ENCODE measurements at regions not wholly inside any gene's neighbourhood (a gene's known extent, or its start where the extent isn't known, plus 50 kb on each side); places are given as distances from the start of the nearest gene placed in this dataset.

DNA sequence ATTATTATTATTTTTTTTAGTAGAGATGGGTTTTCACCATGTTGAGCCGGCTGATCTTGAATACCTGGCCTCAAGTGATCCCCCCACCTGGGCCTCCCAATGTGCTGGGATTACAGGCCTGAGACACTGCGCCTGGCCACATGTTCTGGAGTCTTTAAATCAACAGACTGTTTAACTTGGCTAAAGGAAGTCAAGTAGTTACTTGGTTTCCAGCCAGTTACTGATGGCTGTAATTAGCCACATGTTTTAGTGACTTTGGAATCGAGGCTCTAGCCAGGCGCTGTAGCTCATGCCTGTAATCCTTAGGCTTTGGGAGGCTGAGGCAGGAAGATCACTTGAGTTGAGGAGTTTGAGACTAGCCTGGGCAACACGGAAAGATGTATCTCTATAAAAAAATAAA is 699.2 kb upstream of the RBFOX1 start:
- H3K4me3 ChIP-seq (ENCODE audit: low read length), result no peak overlapping the region
- no peaks in the 10 kb centered on the region for H3K36me3 ChIP-seq (ENCODE audit: insufficient read depth, low read length)
- no peaks in the 10 kb centered on the region for H3K4me1 ChIP-seq (ENCODE audit: insufficient read depth, low read length)
- no peaks in the 10 kb centered on the region for H3K9me3 ChIP-seq (ENCODE audit: low read length)
- H2AFZ ChIP-seq (ENCODE audit: low read depth, low read length), result no peak overlapping the region
- H3K27me3 ChIP-seq (ENCODE audit: insufficient read depth, low read length), result no peaks in the 10 kb centered on the region

- Histone ChIP-seq H3K9me3 (ENCODE audit: low read length) (no peaks in the 10 kb centered on the region), H3K36me3 (ENCODE audit: insufficient read depth, low read length) (no peaks in the 10 kb centered on the region), H3K4me1 (ENCODE audit: insufficient read depth, low read length) (no peaks in the 10 kb centered on the region), H3K4me3 (ENCODE audit: low read length) (no peak overlapping the region), H2AFZ (ENCODE audit: low read depth, low read length) (no peak overlapping the region), H3K27me3 (ENCODE audit: insufficient read depth, low read length) (no peaks in the 10 kb centered on the region)
Measured at GRCh38 chr16:6629110-6629509, 703.5 kb upstream of the RBFOX1 start.

DNA sequence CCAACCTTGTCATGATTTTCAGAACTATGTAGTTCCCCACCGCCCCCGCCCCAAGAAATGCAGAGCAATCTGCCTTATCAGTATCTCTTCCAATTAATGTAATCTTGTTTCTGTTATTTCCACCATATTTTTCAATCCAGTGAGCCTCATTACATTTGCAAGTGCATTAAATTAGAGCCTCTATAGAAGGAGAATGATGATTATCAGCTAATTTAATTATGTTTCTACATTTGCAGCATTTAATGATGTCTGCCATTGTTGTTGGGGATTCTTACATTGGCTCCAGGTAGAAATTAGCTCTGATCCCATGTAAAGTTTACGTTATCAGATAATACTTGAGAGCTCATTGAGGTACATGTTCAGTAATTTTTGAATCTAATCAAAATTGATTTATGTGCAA is 707.0 kb upstream of the RBFOX1 start:
- H3K27me3 ChIP-seq (ENCODE audit: insufficient read depth, low read length), result no peaks in the 10 kb centered on the region
- no peaks in the 10 kb centered on the region for H3K9me3 ChIP-seq (ENCODE audit: low read length)
- H3K4me3 ChIP-seq (ENCODE audit: low read length), result no peak overlapping the region
- no peak overlapping the region for H2AFZ ChIP-seq (ENCODE audit: low read depth, low read length)
- H3K4me1 ChIP-seq (ENCODE audit: insufficient read depth, low read length), result no peaks in the 10 kb centered on the region
- H3K36me3 ChIP-seq (ENCODE audit: insufficient read depth, low read length), result no peaks in the 10 kb centered on the region

- Histone ChIP-seq H3K9me3 (ENCODE audit: low read length) (no peaks in the 10 kb centered on the region), H3K27me3 (ENCODE audit: insufficient read depth, low read length) (no peaks in the 10 kb centered on the region), H3K4me1 (ENCODE audit: insufficient read depth, low read length) (no peaks in the 10 kb centered on the region), H3K4me3 (ENCODE audit: low read length) (no peak overlapping the region), H2AFZ (ENCODE audit: low read depth, low read length) (no peak overlapping the region), H3K36me3 (ENCODE audit: insufficient read depth, low read length) (no peaks in the 10 kb centered on the region)
Measured at GRCh38 chr16:6618874-6619273, 713.8 kb upstream of the RBFOX1 start.

DNA sequence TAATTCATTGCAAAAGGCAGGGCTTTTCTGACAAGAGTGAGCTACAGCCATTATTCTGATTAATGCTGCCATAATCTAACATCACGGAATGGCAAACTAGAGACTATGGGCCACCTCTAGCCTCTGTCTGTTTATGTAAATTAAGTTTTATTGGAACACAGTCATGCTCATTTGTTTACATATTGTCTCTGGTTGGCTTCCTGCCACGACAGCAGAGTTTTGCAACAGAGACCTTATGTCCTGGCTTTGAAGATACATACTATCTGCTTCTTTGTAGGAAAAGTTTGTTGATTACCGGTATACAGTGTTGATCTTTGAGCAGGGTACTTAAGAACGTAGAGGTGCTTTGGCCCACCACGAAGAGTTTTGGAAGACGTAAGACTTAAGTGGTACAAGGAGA is 715.9 kb upstream of the RBFOX1 start:
- Histone ChIP-seq H2AFZ (ENCODE audit: low read depth, low read length) (no peak overlapping the region), H3K4me3 (ENCODE audit: low read length) (no peak overlapping the region), H3K36me3 (ENCODE audit: insufficient read depth, low read length) (no peaks in the 10 kb centered on the region), H3K27me3 (ENCODE audit: insufficient read depth, low read length) (no peaks in the 10 kb centered on the region), H3K9me3 (ENCODE audit: low read length) (no peaks in the 10 kb centered on the region), H3K4me1 (ENCODE audit: insufficient read depth, low read length) (no peaks in the 10 kb centered on the region)

- Histone ChIP-seq H2AFZ (ENCODE audit: low read depth, low read length) (no peak overlapping the region), H3K27me3 (ENCODE audit: insufficient read depth, low read length) (no peaks in the 10 kb centered on the region), H3K4me3 (ENCODE audit: low read length) (no peak overlapping the region), H3K4me1 (ENCODE audit: insufficient read depth, low read length) (no peaks in the 10 kb centered on the region), H3K9me3 (ENCODE audit: low read length) (no peaks in the 10 kb centered on the region), H3K36me3 (ENCODE audit: insufficient read depth, low read length) (no peaks in the 10 kb centered on the region)
Measured at GRCh38 chr16:6615636-6616035, 717.0 kb upstream of the RBFOX1 start.

DNA sequence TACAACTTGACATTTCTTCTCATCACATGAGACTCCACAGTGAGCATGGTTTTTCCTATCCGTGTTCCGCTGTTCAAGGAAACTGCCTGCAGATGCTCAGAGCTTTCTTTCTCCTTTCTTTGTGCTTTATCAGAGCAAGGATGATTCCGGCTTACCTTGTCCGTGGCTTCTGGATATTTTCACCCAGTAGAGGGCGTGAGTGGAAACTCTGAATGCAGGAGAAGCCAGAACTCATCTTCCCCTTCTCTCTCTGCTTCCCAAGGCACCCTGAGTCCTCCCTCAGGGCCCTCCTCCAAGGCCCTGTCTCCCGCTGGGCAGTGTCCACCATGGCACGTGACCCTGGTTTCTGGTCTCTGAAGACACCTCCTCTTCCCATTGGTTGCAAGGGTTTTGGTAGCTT is 721.1 kb upstream of the RBFOX1 start:
- H3K36me3 ChIP-seq (ENCODE audit: insufficient read depth, low read length), result no peaks in the 10 kb centered on the region
- H3K27me3 ChIP-seq (ENCODE audit: insufficient read depth, low read length), result no peaks in the 10 kb centered on the region
- no peak overlapping the region for H3K4me3 ChIP-seq (ENCODE audit: low read length)
- no peaks in the 10 kb centered on the region for H3K4me1 ChIP-seq (ENCODE audit: insufficient read depth, low read length)
- no peaks in the 10 kb centered on the region for H3K9me3 ChIP-seq (ENCODE audit: low read length)
- no peak overlapping the region for H2AFZ ChIP-seq (ENCODE audit: low read depth, low read length)

GRCh38 chr16:6605490-6605889 is 727.2 kb upstream of the RBFOX1 start:
- no peaks in the 10 kb centered on the region for H3K36me3 ChIP-seq (ENCODE audit: insufficient read depth, low read length)
- H2AFZ ChIP-seq (ENCODE audit: low read depth, low read length), result no peak overlapping the region
- no peak overlapping the region for H3K4me3 ChIP-seq (ENCODE audit: low read length)
- no peaks in the 10 kb centered on the region for H3K4me1 ChIP-seq (ENCODE audit: insufficient read depth, low read length)
- no peaks in the 10 kb centered on the region for H3K27me3 ChIP-seq (ENCODE audit: insufficient read depth, low read length)
- H3K9me3 ChIP-seq (ENCODE audit: low read length), result no peaks in the 10 kb centered on the region

DNA sequence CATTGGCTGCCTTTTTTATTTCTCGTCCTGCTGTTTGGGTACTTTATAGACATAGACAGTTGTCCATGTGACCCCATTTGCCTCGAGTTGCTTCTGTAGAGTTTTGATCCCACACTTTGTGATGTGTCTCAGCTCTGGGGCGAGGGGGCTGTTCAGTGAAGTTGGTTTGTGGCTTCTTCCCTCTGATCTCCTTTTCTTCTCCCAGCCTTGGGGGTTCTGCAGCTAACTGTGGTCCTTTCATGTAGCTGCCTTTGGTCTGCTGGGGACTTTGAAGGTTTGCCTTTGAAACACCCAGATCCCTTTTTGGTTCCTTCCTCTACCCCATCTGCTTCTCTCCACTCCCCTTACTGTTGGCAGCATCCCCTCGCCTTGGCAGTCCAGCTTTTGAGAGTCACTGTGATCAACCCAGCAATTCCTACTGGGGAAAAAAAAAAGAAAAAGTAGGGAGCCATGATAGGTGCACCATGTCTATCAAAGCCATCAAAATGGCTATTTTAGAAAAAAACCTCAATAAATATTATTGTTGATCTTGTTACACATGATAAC is 728.8 kb upstream of the RBFOX1 start:
- no peaks in the 10 kb centered on the region for H3K27me3 ChIP-seq (ENCODE audit: insufficient read depth, low read length)
- no peaks in the 10 kb centered on the region for H3K36me3 ChIP-seq (ENCODE audit: insufficient read depth, low read length)
- no peaks in the 10 kb centered on the region for H3K4me1 ChIP-seq (ENCODE audit: insufficient read depth, low read length)
- no peak overlapping the region for H2AFZ ChIP-seq (ENCODE audit: low read depth, low read length)
- H3K9me3 ChIP-seq (ENCODE audit: low read length), result no peaks in the 10 kb centered on the region
- H3K4me3 ChIP-seq (ENCODE audit: low read length), result no peak overlapping the region

DNA sequence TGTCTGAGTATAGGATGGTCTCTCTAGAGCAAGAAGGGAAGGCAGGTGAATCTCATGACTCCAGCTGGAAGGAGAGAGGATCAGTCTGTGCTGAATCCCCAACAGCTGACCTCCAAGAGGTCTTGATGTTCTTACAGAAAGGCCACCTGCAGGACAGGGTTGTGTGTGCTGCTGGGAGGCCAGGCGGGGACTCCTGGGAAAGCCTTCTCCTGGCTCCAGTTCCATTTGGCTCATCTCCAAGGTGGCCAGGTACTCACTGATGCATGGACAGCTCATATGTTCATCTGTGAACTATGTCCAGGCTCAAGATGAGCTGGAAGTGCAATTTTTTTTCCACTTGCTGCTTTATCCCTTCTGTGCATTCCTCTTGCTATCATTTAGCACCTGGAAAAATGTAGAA is 730.2 kb upstream of the RBFOX1 start:
- no peaks in the 10 kb centered on the region for H3K27me3 ChIP-seq (ENCODE audit: insufficient read depth, low read length)
- H3K4me3 ChIP-seq (ENCODE audit: low read length), result no peak overlapping the region
- H3K4me1 ChIP-seq (ENCODE audit: insufficient read depth, low read length), result no peaks in the 10 kb centered on the region
- no peaks in the 10 kb centered on the region for H3K36me3 ChIP-seq (ENCODE audit: insufficient read depth, low read length)
- no peak overlapping the region for H2AFZ ChIP-seq (ENCODE audit: low read depth, low read length)
- no peaks in the 10 kb centered on the region for H3K9me3 ChIP-seq (ENCODE audit: low read length)

- Histone ChIP-seq H3K27me3 (ENCODE audit: insufficient read depth, low read length) (no peaks in the 10 kb centered on the region), H3K4me1 (ENCODE audit: insufficient read depth, low read length) (no peaks in the 10 kb centered on the region), H2AFZ (ENCODE audit: low read depth, low read length) (no peak overlapping the region), H3K36me3 (ENCODE audit: insufficient read depth, low read length) (no peaks in the 10 kb centered on the region), H3K4me3 (ENCODE audit: low read length) (no peak overlapping the region), H3K9me3 (ENCODE audit: low read length) (no peaks in the 10 kb centered on the region)
Measured at GRCh38 chr16:6600167-6600566, 732.5 kb upstream of the RBFOX1 start.

GRCh38 chr16:6593799-6594198 is 738.8 kb upstream of the RBFOX1 start:
- Histone ChIP-seq H3K36me3 (ENCODE audit: insufficient read depth, low read length) (no peaks in the 10 kb centered on the region), H3K9me3 (ENCODE audit: low read length) (no peaks in the 10 kb centered on the region), H3K27me3 (ENCODE audit: insufficient read depth, low read length) (no peaks in the 10 kb centered on the region), H3K4me1 (ENCODE audit: insufficient read depth, low read length) (no peaks in the 10 kb centered on the region), H3K4me3 (ENCODE audit: low read length) (no peak overlapping the region), H2AFZ (ENCODE audit: low read depth, low read length) (no peak overlapping the region)

GRCh38 chr16:6576606-6577005 is 756.0 kb upstream of the RBFOX1 start:
- Histone ChIP-seq H2AFZ (ENCODE audit: low read depth, low read length) (no peak overlapping the region), H3K9me3 (ENCODE audit: low read length) (no peaks in the 10 kb centered on the region), H3K4me1 (ENCODE audit: insufficient read depth, low read length) (no peaks in the 10 kb centered on the region), H3K27me3 (ENCODE audit: insufficient read depth, low read length) (no peaks in the 10 kb centered on the region), H3K4me3 (ENCODE audit: low read length) (no peak overlapping the region), H3K36me3 (ENCODE audit: insufficient read depth, low read length) (no peaks in the 10 kb centered on the region)

DNA sequence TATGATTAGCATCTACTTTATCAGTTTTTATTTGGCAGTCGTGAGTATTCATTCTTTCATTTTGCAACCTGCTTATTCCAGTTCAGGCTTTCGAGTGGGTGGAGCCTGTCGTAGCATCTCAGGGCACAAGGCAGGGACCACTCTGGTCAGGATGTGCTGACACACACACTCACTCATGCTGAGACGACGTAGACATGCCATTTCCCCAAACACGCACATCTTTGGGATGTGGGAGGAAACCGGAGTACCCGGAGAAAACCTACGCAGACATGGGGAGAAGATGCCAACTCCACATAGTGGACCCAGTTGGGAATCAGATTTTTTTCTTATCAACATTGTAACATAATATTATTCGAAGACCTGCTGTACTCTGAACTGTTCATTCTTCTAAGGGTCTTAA is 756.5 kb upstream of the RBFOX1 start:
- H3K9me3 ChIP-seq (ENCODE audit: low read length), result no peaks in the 10 kb centered on the region
- no peaks in the 10 kb centered on the region for H3K4me1 ChIP-seq (ENCODE audit: insufficient read depth, low read length)
- H3K27me3 ChIP-seq (ENCODE audit: insufficient read depth, low read length), result no peaks in the 10 kb centered on the region
- H3K4me3 ChIP-seq (ENCODE audit: low read length), result no peak overlapping the region
- no peak overlapping the region for H2AFZ ChIP-seq (ENCODE audit: low read depth, low read length)
- no peaks in the 10 kb centered on the region for H3K36me3 ChIP-seq (ENCODE audit: insufficient read depth, low read length)

All from neuron (in vitro differentiated cells).